NCI-H2029 (cell line): ENCODE measurements at regions not wholly inside any gene's neighbourhood (a gene's known extent, or its start where the extent isn't known, plus 50 kb on each side); places are given as distances from the start of the nearest gene placed in this dataset.
"Not testable (repeated sequence)": the region's sequence is repeated elsewhere in the genome, so short reads cannot be mapped to it uniquely, and the experiment has no call there.

Experiments used
- DNase-seq: peaks from one replicate; lab custom pipeline; 2025; lab: John Stamatoyannopoulos, UW

- DNase-seq: no peak
Observed at GRCh38 chr5:63205976-63206375, 627.4 kb downstream of the LRRC70 start.

GRCh38 chr5:63201738-63202137 lies 623.1 kb downstream of the LRRC70 start:
- DNase-seq: no peak

GRCh38 chr5:63194126-63194525 lies 615.5 kb downstream of the LRRC70 start:
- DNase-seq: no peak

GRCh38 chr5:63180190-63180589 lies 601.6 kb downstream of the LRRC70 start:
- DNase-seq: not testable (repeated sequence)

GRCh38 chr5:63175850-63176249 lies 597.2 kb downstream of the LRRC70 start:
- no peak for DNase-seq

GRCh38 chr5:63170486-63170885 lies 591.9 kb downstream of the LRRC70 start:
- DNase-seq: no peak

- no peak for DNase-seq
Observed at GRCh38 chr5:63164838-63165535, 586.4 kb downstream of the LRRC70 start.

- DNase-seq: no peak
Observed at GRCh38 chr5:63164339-63164738, 585.7 kb downstream of the LRRC70 start.

- no peak for DNase-seq
Observed at GRCh38 chr5:63155310-63155631, 576.7 kb downstream of the LRRC70 start.

GRCh38 chr5:63154476-63155309 lies 576.1 kb downstream of the LRRC70 start:
- no peak for DNase-seq

- DNase-seq: no peak
Observed at GRCh38 chr5:63152871-63153270, 574.3 kb downstream of the LRRC70 start.

GRCh38 chr5:63145167-63145566 lies 566.5 kb downstream of the LRRC70 start:
- no peak for DNase-seq

GRCh38 chr5:63141591-63141990 lies 563.0 kb downstream of the LRRC70 start:
- no peak for DNase-seq

- no peak for DNase-seq
Observed at GRCh38 chr5:63135291-63135690, 556.7 kb downstream of the LRRC70 start.

GRCh38 chr5:63131626-63132285 lies 553.1 kb downstream of the LRRC70 start:
- no peak for DNase-seq

GRCh38 chr5:63128761-63129160 lies 550.1 kb downstream of the LRRC70 start:
- DNase-seq: no peak

GRCh38 chr5:63128018-63128417 lies 549.4 kb downstream of the LRRC70 start:
- DNase-seq: no peak

GRCh38 chr5:63127054-63127453 lies 548.4 kb downstream of the LRRC70 start:
- no peak for DNase-seq

- no peak for DNase-seq
Observed at GRCh38 chr5:63125862-63126261, 547.2 kb downstream of the LRRC70 start.

GRCh38 chr5:63125392-63125791 lies 546.8 kb downstream of the LRRC70 start:
- DNase-seq: no peak

GRCh38 chr5:63124266-63124665 lies 545.6 kb downstream of the LRRC70 start:
- DNase-seq: no peak

GRCh38 chr5:63121471-63121870 lies 542.9 kb downstream of the LRRC70 start:
- no peak for DNase-seq

GRCh38 chr5:63118221-63118620 lies 539.6 kb downstream of the LRRC70 start:
- no peak for DNase-seq
